WTC11 (cell line): ENCODE measurements at regions not wholly inside any gene's neighbourhood (a gene's known extent, or its start where the extent isn't known, plus 50 kb on each side); places are given as distances from the start of the nearest gene placed in this dataset.

Source experiments
- ATAC-seq: fragments of 200-7000 bp; cut with Tn5 transposase; 2 replicates; pipeline ENCODE4 v1.10.0; 2021; ENCODE audit warnings: mild to moderate bottlenecking, moderate library complexity
- CTCF ChIA-PET: fragments of 300-600 bp; sonication (Branson Sonifier 250); formaldehyde crosslinking; loops from one replicate; lab custom pipeline; 2021; ENCODE audit warnings: antibody characterized with exemption; lab: Charles Lee
- POLR2A ChIA-PET: fragments of 350-600 bp; sonication (Branson Sonifier 250); formaldehyde crosslinking; loops from one replicate; lab custom pipeline; 2021; ENCODE audit warnings: antibody characterized with exemption; lab: Charles Lee
- DNase-seq: peaks from one replicate; pipeline ENCODE4 v3.0.0; 2021; ENCODE audit warnings: low spot score
- H3K27ac Mint-ChIP-seq: 2 replicates; pipeline ENCODE4 v1.8.0; 2021; ENCODE audit warnings: mixed read lengths
- H3K27me3 Mint-ChIP-seq: 2 replicates; pipeline ENCODE4 v1.8.0; 2021; ENCODE audit warnings: low read depth, mild to moderate bottlenecking, moderate library complexity, mixed read lengths
- H3K36me3 Mint-ChIP-seq: 2 replicates; pipeline ENCODE4 v1.8.0; 2021; ENCODE audit warnings: mixed read lengths
- H3K4me1 Mint-ChIP-seq: 2 replicates; pipeline ENCODE4 v1.8.0; 2022; ENCODE audit warnings: mixed read lengths
- H3K4me3 Mint-ChIP-seq: 2 replicates; pipeline ENCODE4 v1.8.0; 2021; ENCODE audit warnings: mild to moderate bottlenecking, moderate library complexity, mixed read lengths
- H3K9me3 Mint-ChIP-seq: 2 replicates; pipeline ENCODE4 v1.8.0; 2021; ENCODE audit warnings: mixed read lengths
- E2F5 ChIP-seq: sonication (generic); formaldehyde crosslinking; IDR thresholded peaks from 2 replicates; pipeline ENCODE4 v1.8.1; 2022; ENCODE audit warnings: mild to moderate bottlenecking, moderate library complexity, missing genetic modification reagents
- ETV6 ChIP-seq: sonication (generic); formaldehyde crosslinking; IDR thresholded peaks from 2 replicates; pipeline ENCODE4 v1.8.1; 2022; ENCODE audit warnings: mild to moderate bottlenecking, missing genetic modification reagents
- GABPB1 ChIP-seq: sonication (generic); formaldehyde crosslinking; IDR thresholded peaks from 2 replicates; pipeline ENCODE4 v1.8.1; 2023; ENCODE audit warnings: mild to moderate bottlenecking, missing genetic modification reagents
- KAT7 ChIP-seq: sonication (generic); formaldehyde crosslinking; IDR thresholded peaks from 2 replicates; pipeline ENCODE4 v1.8.1; 2023; ENCODE audit warnings: missing genetic modification reagents, mild to moderate bottlenecking, borderline replicate concordance
- MXD4 ChIP-seq: fragments of 250-450 bp; sonication (Bioruptor Pico); IDR thresholded peaks from 2 replicates; pipeline ENCODE4 v1.8.0; 2021; ENCODE audit warnings: mild to moderate bottlenecking, moderate library complexity, borderline replicate concordance
- PREB ChIP-seq: sonication (generic); formaldehyde crosslinking; IDR thresholded peaks from 2 replicates; pipeline ENCODE4 v1.8.1; 2022; ENCODE audit warnings: mild to moderate bottlenecking, missing genetic modification reagents, moderate library complexity, borderline replicate concordance
- RORB ChIP-seq: fragments of 250-450 bp; sonication (Bioruptor Pico); IDR thresholded peaks from 2 replicates; pipeline ENCODE4 v1.9.0; 2021; ENCODE audit warnings: mild to moderate bottlenecking
- SMAD3 ChIP-seq: sonication (generic); formaldehyde crosslinking; IDR thresholded peaks from 2 replicates; pipeline ENCODE4 v1.8.0; 2022; ENCODE audit warnings: missing genetic modification reagents, mild to moderate bottlenecking, borderline replicate concordance
- TEAD1 ChIP-seq: sonication (generic); formaldehyde crosslinking; IDR thresholded peaks from 2 replicates; pipeline ENCODE4 v1.8.0; 2022; ENCODE audit warnings: mild to moderate bottlenecking, missing genetic modification reagents
- TEAD4 ChIP-seq: sonication (generic); formaldehyde crosslinking; IDR thresholded peaks from 2 replicates; pipeline ENCODE4 v1.8.0; 2022; ENCODE audit warnings: mild to moderate bottlenecking, missing genetic modification reagents
- ZBTB21 ChIP-seq: sonication (generic); formaldehyde crosslinking; IDR thresholded peaks from 2 replicates; pipeline ENCODE4 v1.8.1; 2023; ENCODE audit warnings: mild to moderate bottlenecking, missing genetic modification reagents, borderline replicate concordance
- ZBTB43 ChIP-seq: sonication (generic); formaldehyde crosslinking; IDR thresholded peaks from 2 replicates; pipeline ENCODE4 v1.8.1; 2023; ENCODE audit warnings: mild to moderate bottlenecking, missing genetic modification reagents
- ZNF121 ChIP-seq: sonication (generic); formaldehyde crosslinking; IDR thresholded peaks from 2 replicates; pipeline ENCODE4 v1.8.0; 2023; ENCODE audit warnings: missing genetic modification reagents
- ZNF138 ChIP-seq: sonication (generic); formaldehyde crosslinking; conservative IDR thresholded peaks from 2 replicates; pipeline ENCODE4 v1.8.1; 2022; ENCODE audit warnings: mild to moderate bottlenecking, moderate library complexity, missing genetic modification reagents
- ZNF232 ChIP-seq: sonication (generic); formaldehyde crosslinking; IDR thresholded peaks from 2 replicates; pipeline ENCODE4 v1.8.0; 2022; ENCODE audit warnings: mild to moderate bottlenecking, missing genetic modification reagents
- TF ChIP-seq, protein P1 (sequence below): sonication (generic); formaldehyde crosslinking; IDR thresholded peaks from 2 replicates; pipeline ENCODE4 v1.8.0; 2022; ENCODE audit warnings: mild to moderate bottlenecking, missing genetic modification reagents
- TF ChIP-seq, protein P2 (sequence below): fragments of 250-450 bp; sonication (Bioruptor Pico); IDR thresholded peaks from 2 replicates; pipeline ENCODE4 v1.9.0; 2021; ENCODE audit warnings: moderate library complexity, mild to moderate bottlenecking, inconsistent platforms, borderline replicate concordance
- TF ChIP-seq, protein P3 (sequence below): sonication (generic); formaldehyde crosslinking; IDR thresholded peaks from 2 replicates; pipeline ENCODE4 v1.8.0; 2022; ENCODE audit warnings: mild to moderate bottlenecking, missing genetic modification reagents
- TF ChIP-seq, protein P4 (sequence below): fragments of 250-450 bp; sonication (Bioruptor Pico); IDR thresholded peaks from 2 replicates; pipeline ENCODE4 v1.9.0; 2021; ENCODE audit warnings: mild to moderate bottlenecking, borderline replicate concordance
- TF ChIP-seq, protein P5 (sequence below): sonication (generic); formaldehyde crosslinking; IDR thresholded peaks from 2 replicates; pipeline ENCODE4 v1.8.1; 2023; ENCODE audit warnings: mild to moderate bottlenecking, moderate library complexity, missing genetic modification reagents

GRCh38 chr5:176154821-176155220 lies 83.4 kb upstream of the SIMC1 start:
- Mint-ChIP-seq H3K36me3 (no peaks in the 10 kb centered on the region), H3K4me1 (peaks cover 18% of the 10 kb centered on the region), H3K27me3 (no peaks in the 10 kb centered on the region; the same call in 1 of the 2 replicates), H3K9me3 (peaks cover 7% of the 10 kb centered on the region), H3K27ac (no peak overlapping the region), H3K4me3 (no peak overlapping the region)
- no peak for TF ChIP-seq ZNF138 (CRISPR knock-in tag)
- TF ChIP-seq SMAD3 (CRISPR knock-in tag): no peak
- no peak for TF ChIP-seq KAT7 (CRISPR knock-in tag)
- TF ChIP-seq, protein P1, sequence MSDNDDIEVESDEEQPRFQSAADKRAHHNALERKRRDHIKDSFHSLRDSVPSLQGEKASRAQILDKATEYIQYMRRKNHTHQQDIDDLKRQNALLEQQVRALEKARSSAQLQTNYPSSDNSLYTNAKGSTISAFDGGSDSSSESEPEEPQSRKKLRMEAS (CRISPR knock-in tag): no peak
- TF ChIP-seq, protein P2, sequence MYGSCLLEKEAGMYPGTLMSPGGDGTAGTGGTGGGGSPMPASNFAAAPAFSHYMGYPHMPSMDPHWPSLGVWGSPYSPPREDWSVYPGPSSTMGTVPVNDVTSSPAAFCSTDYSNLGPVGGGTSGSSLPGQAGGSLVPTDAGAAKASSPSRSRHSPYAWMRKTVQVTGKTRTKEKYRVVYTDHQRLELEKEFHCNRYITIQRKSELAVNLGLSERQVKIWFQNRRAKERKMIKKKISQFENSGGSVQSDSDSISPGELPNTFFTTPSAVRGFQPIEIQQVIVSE: no peak
- TF ChIP-seq, protein P3, sequence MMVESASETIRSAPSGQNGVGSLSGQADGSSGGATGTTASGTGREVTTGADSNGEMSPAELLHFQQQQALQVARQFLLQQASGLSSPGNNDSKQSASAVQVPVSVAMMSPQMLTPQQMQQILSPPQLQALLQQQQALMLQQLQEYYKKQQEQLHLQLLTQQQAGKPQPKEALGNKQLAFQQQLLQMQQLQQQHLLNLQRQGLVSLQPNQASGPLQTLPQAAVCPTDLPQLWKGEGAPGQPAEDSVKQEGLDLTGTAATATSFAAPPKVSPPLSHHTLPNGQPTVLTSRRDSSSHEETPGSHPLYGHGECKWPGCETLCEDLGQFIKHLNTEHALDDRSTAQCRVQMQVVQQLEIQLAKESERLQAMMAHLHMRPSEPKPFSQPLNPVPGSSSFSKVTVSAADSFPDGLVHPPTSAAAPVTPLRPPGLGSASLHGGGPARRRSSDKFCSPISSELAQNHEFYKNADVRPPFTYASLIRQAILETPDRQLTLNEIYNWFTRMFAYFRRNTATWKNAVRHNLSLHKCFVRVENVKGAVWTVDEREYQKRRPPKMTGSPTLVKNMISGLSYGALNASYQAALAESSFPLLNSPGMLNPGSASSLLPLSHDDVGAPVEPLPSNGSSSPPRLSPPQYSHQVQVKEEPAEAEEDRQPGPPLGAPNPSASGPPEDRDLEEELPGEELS (CRISPR knock-in tag): no peak
- TF ChIP-seq ZNF121 (CRISPR knock-in tag): no peak
- TF ChIP-seq MXD4 (CRISPR knock-in tag): no peak
- no peak for TF ChIP-seq ETV6
- no peak for TF ChIP-seq PREB (CRISPR knock-in tag)
- TF ChIP-seq RORB (CRISPR knock-in tag): no peak
- TF ChIP-seq GABPB1 (CRISPR knock-in tag): no peak
- DNase-seq (no peak), ATAC-seq (no peak)
- ChIA-PET CTCF (no interaction called here), POLR2A (interaction anchor here (0.5 kb wide), 1 partner anchor 33 kb away, joined by 9 read pairs; no protein-coding TSS in a partner anchor)

GRCh38 chr5:176155922-176156359 lies 82.3 kb upstream of the SIMC1 start:
- Mint-ChIP-seq H3K4me3 (no peak overlapping the region), H3K27me3 (peaks cover 7% of the 10 kb centered on the region), H3K27ac (no peak overlapping the region), H3K4me1 (peaks cover 18% of the 10 kb centered on the region), H3K9me3 (peaks cover 12% of the 10 kb centered on the region), H3K36me3 (peaks cover 2% of the 10 kb centered on the region; the same call in 1 of the 2 replicates)
- DNase-seq: no peak
- TF ChIP-seq, protein P4, sequence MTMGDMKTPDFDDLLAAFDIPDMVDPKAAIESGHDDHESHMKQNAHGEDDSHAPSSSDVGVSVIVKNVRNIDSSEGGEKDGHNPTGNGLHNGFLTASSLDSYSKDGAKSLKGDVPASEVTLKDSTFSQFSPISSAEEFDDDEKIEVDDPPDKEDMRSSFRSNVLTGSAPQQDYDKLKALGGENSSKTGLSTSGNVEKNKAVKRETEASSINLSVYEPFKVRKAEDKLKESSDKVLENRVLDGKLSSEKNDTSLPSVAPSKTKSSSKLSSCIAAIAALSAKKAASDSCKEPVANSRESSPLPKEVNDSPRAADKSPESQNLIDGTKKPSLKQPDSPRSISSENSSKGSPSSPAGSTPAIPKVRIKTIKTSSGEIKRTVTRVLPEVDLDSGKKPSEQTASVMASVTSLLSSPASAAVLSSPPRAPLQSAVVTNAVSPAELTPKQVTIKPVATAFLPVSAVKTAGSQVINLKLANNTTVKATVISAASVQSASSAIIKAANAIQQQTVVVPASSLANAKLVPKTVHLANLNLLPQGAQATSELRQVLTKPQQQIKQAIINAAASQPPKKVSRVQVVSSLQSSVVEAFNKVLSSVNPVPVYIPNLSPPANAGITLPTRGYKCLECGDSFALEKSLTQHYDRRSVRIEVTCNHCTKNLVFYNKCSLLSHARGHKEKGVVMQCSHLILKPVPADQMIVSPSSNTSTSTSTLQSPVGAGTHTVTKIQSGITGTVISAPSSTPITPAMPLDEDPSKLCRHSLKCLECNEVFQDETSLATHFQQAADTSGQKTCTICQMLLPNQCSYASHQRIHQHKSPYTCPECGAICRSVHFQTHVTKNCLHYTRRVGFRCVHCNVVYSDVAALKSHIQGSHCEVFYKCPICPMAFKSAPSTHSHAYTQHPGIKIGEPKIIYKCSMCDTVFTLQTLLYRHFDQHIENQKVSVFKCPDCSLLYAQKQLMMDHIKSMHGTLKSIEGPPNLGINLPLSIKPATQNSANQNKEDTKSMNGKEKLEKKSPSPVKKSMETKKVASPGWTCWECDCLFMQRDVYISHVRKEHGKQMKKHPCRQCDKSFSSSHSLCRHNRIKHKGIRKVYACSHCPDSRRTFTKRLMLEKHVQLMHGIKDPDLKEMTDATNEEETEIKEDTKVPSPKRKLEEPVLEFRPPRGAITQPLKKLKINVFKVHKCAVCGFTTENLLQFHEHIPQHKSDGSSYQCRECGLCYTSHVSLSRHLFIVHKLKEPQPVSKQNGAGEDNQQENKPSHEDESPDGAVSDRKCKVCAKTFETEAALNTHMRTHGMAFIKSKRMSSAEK (CRISPR knock-in tag): no peak
- TF ChIP-seq TEAD4 (CRISPR knock-in tag): no peak
- TF ChIP-seq GABPB1 (CRISPR knock-in tag): no peak
- no peak for TF ChIP-seq TEAD1 (CRISPR knock-in tag)
- no peak for TF ChIP-seq PREB (CRISPR knock-in tag)
- TF ChIP-seq ZBTB21 (CRISPR knock-in tag): no peak
- TF ChIP-seq E2F5 (CRISPR knock-in tag): no peak
- TF ChIP-seq ZBTB43 (CRISPR knock-in tag): no peak
- TF ChIP-seq, protein P5, sequence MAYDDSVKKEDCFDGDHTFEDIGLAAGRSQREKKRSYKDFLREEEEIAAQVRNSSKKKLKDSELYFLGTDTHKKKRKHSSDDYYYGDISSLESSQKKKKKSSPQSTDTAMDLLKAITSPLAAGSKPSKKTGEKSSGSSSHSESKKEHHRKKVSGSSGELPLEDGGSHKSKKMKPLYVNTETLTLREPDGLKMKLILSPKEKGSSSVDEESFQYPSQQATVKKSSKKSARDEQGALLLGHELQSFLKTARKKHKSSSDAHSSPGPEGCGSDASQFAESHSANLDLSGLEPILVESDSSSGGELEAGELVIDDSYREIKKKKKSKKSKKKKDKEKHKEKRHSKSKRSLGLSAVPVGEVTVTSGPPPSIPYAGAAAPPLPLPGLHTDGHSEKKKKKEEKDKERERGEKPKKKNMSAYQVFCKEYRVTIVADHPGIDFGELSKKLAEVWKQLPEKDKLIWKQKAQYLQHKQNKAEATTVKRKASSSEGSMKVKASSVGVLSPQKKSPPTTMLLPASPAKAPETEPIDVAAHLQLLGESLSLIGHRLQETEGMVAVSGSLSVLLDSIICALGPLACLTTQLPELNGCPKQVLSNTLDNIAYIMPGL (CRISPR knock-in tag): no peak
- no peak for TF ChIP-seq ZNF232 (CRISPR knock-in tag)
- ChIA-PET POLR2A (no interaction called here), CTCF (no interaction called here)
- no peak for ATAC-seq
